ENCODE measurements at regions not wholly inside any gene's neighbourhood (a gene's known extent, or its start where the extent isn't known, plus 50 kb on each side); places are given as distances from the start of the nearest gene placed in this dataset.

DNA sequence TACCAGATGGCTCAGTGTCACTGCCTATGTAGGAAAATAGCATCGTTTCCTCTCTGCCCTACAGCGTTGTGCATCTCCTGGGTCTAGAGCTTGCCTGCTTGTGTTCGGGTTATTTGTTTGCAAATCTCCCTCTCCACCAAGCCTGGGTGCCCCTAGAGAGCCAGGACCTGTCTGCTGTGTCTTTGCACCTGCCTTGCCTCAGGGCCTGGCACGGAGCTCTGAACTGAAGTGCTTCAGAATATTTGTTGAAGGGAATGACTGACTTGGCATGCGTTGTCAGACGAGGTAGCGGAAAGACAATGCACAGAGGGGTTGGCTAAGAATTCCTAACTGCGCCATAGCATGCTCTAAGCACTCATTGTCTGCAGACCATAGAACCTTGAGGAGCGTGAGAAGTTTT, 263.4 kb downstream of the FGF9 start:
- Histone ChIP-seq H3K27me3 (ENCODE audit: insufficient read depth, low read length) (no peaks in the 10 kb centered on the region), H3K9ac (ENCODE audit: low read length) (no peak overlapping the region), H3K4me2 (ENCODE audit: low read length) (no peak overlapping the region), H3K36me3 (ENCODE audit: insufficient read depth, low read length) (no peaks in the 10 kb centered on the region), H3F3A (ENCODE audit: insufficient read depth, low read length) (no peaks in the 10 kb centered on the region), H3K4me3 (ENCODE audit: low read depth, low read length, poor library complexity, severe bottlenecking) (no peak overlapping the region), H3K9me3 (ENCODE audit: low read length) (no peaks in the 10 kb centered on the region), H4K20me1 (ENCODE audit: insufficient read depth, low read length) (no peaks in the 10 kb centered on the region), H3K79me2 (ENCODE audit: insufficient read depth, low read length) (no peaks in the 10 kb centered on the region), H3K4me1 (ENCODE audit: insufficient read depth, low read length, severe bottlenecking) (no peaks in the 10 kb centered on the region), H3K27ac (ENCODE audit: low read depth, low read length, poor library complexity, severe bottlenecking) (no peak overlapping the region), H2AFZ (ENCODE audit: low read length) (no peak overlapping the region), H3K9me2 (ENCODE audit: low read depth, low read length) (no peaks in the 10 kb centered on the region)
- TF ChIP-seq, protein P1, sequence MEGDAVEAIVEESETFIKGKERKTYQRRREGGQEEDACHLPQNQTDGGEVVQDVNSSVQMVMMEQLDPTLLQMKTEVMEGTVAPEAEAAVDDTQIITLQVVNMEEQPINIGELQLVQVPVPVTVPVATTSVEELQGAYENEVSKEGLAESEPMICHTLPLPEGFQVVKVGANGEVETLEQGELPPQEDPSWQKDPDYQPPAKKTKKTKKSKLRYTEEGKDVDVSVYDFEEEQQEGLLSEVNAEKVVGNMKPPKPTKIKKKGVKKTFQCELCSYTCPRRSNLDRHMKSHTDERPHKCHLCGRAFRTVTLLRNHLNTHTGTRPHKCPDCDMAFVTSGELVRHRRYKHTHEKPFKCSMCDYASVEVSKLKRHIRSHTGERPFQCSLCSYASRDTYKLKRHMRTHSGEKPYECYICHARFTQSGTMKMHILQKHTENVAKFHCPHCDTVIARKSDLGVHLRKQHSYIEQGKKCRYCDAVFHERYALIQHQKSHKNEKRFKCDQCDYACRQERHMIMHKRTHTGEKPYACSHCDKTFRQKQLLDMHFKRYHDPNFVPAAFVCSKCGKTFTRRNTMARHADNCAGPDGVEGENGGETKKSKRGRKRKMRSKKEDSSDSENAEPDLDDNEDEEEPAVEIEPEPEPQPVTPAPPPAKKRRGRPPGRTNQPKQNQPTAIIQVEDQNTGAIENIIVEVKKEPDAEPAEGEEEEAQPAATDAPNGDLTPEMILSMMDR (IDR thresholded peaks at IDR 0.05; ENCODE audit: low read length) = no peak

DNA sequence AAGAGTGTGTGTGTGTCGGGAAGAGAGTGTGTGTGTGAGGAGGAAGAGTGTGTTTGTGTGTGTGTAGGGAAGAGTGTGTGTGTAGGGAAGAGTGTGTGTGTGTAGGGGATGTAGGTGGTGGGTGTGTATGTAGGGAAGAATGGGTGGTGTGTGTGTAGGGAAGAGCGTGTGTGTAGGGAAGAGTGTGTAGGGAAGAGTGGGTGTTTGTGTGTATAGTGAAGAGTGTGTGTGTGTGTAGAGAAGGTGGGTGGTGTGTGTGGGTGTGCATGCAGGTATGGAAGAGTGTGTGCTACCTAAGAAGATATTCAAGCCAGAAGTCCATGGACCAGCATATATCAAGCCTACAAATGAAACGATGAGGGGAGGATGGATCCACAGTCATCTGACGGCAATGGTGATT, 265.8 kb downstream of the FGF9 start:
- Histone ChIP-seq H3K9me3 (ENCODE audit: low read length) (no peaks in the 10 kb centered on the region), H4K20me1 (ENCODE audit: insufficient read depth, low read length) (no peaks in the 10 kb centered on the region), H3K9me2 (ENCODE audit: low read depth, low read length) (no peaks in the 10 kb centered on the region), H3K9ac (ENCODE audit: low read length) (no peak overlapping the region), H3K4me1 (ENCODE audit: insufficient read depth, low read length, severe bottlenecking) (no peaks in the 10 kb centered on the region), H3K4me2 (ENCODE audit: low read length) (no peak overlapping the region), H3K27ac (ENCODE audit: low read depth, low read length, poor library complexity, severe bottlenecking) (no peak overlapping the region), H3F3A (ENCODE audit: insufficient read depth, low read length) (no peaks in the 10 kb centered on the region), H3K27me3 (ENCODE audit: insufficient read depth, low read length) (no peaks in the 10 kb centered on the region), H3K79me2 (ENCODE audit: insufficient read depth, low read length) (no peaks in the 10 kb centered on the region), H3K4me3 (ENCODE audit: low read depth, low read length, poor library complexity, severe bottlenecking) (no peak overlapping the region), H2AFZ (ENCODE audit: low read length) (no peak overlapping the region), H3K36me3 (ENCODE audit: insufficient read depth, low read length) (no peaks in the 10 kb centered on the region)
- TF ChIP-seq EZH2 (IDR thresholded peaks at IDR 0.05; ENCODE audit: borderline replicate concordance, low read length) = no peak
- TF ChIP-seq, protein P1 (IDR thresholded peaks at IDR 0.05; ENCODE audit: low read length) = no peak

DNA sequence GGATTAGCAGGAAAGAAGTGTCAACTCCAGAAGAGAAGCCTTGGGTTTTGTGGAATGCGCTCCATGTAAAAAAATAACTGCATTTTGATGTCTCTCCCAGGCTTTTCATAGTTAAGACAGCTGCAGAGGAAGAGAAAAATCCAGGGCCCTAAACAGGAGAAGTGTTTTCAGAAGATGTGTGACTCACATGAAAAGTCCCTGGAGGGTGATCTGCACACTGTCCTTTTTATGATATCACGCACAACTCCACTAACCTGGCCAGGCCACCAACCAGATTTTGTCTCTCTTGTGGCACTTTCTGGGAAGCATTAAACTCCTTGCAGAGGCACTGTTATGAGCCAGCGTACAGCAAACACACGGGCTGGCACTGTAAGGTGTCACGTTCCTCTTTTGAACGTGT, 267.3 kb downstream of the FGF9 start:
- Histone ChIP-seq H3K4me1 (ENCODE audit: insufficient read depth, low read length, severe bottlenecking) (no peaks in the 10 kb centered on the region), H3F3A (ENCODE audit: insufficient read depth, low read length) (no peaks in the 10 kb centered on the region), H3K9me2 (ENCODE audit: low read depth, low read length) (no peaks in the 10 kb centered on the region), H3K36me3 (ENCODE audit: insufficient read depth, low read length) (no peaks in the 10 kb centered on the region), H4K20me1 (ENCODE audit: insufficient read depth, low read length) (no peaks in the 10 kb centered on the region), H3K27me3 (ENCODE audit: insufficient read depth, low read length) (no peaks in the 10 kb centered on the region), H3K79me2 (ENCODE audit: insufficient read depth, low read length) (no peaks in the 10 kb centered on the region), H3K4me2 (ENCODE audit: low read length) (no peak overlapping the region), H3K9ac (ENCODE audit: low read length) (no peak overlapping the region), H3K27ac (ENCODE audit: low read depth, low read length, poor library complexity, severe bottlenecking) (no peak overlapping the region), H3K9me3 (ENCODE audit: low read length) (no peaks in the 10 kb centered on the region), H2AFZ (ENCODE audit: low read length) (no peak overlapping the region), H3K4me3 (ENCODE audit: low read depth, low read length, poor library complexity, severe bottlenecking) (no peak overlapping the region)
- TF ChIP-seq EZH2 (IDR thresholded peaks at IDR 0.05; ENCODE audit: borderline replicate concordance, low read length) = no peak
- TF ChIP-seq, protein P1 (IDR thresholded peaks at IDR 0.05; ENCODE audit: low read length) = no peak
